SH-SY5Y (cell line): ENCODE measurements at regions not wholly inside any gene's neighbourhood (a gene's known extent, or its start where the extent isn't known, plus 50 kb on each side); places are given as distances from the start of the nearest gene placed in this dataset.

Source experiments
- GATA2 ChIP-seq: IDR thresholded peaks from 2 replicates; pipeline ENCODE4 v1.6.1; 2011; ENCODE audit warnings: mild to moderate bottlenecking, low read depth, low read length
- GATA3 ChIP-seq: IDR thresholded peaks from 2 replicates; pipeline ENCODE4 v1.6.1; 2011; ENCODE audit warnings: low read depth, mild to moderate bottlenecking, low read length, moderate library complexity

- no peak for TF ChIP-seq GATA2
- TF ChIP-seq GATA3: no peak
Observed at GRCh38 chr11:95327273-95327948, 96.4 kb upstream of the SESN3 start.
